HL-60 (cell line): ENCODE measurements at regions not wholly inside any gene's neighbourhood (a gene's known extent, or its start where the extent isn't known, plus 50 kb on each side); places are given as distances from the start of the nearest gene placed in this dataset.

Experiments
- DNase-seq, 2 experiments: peaks; one replicate each; pipeline ENCODE4 v3.0.0-alpha.2; 2010 to 2020; ENCODE audit warnings: low read depth in 1 of 2, low spot score in 1 of 2
- H3K27ac ChIP-seq: fragments of 250-450 bp; sonication (Bioruptor Pico); replicated peaks from 2 replicates; pipeline ENCODE4 v1.5.1; 2020; ENCODE audit warnings: mild to moderate bottlenecking, moderate library complexity
- H3K27me3 ChIP-seq: fragments of 250-450 bp; sonication (Bioruptor Pico); 2 replicates; pipeline ENCODE4 v1.5.1; 2021; ENCODE audit warnings: mild to moderate bottlenecking, moderate library complexity; ENCODE audit not compliant: insufficient read depth, poor library complexity, severe bottlenecking
- H3K4me3 ChIP-seq: replicated peaks from 2 replicates; pipeline ENCODE4 v1.5.1; 2011; ENCODE audit warnings: mild to moderate bottlenecking, control low read depth, low read length; ENCODE audit not compliant: insufficient read depth
- CTCF ChIP-seq: IDR thresholded peaks from one replicate; pipeline ENCODE4 v1.5.1; 2011; ENCODE audit warnings: low read length, control low read depth, inconsistent platforms; ENCODE audit not compliant: insufficient read depth
- GABPA ChIP-seq: IDR thresholded peaks from 2 replicates; pipeline ENCODE4 v1.6.1; 2012; ENCODE audit warnings: low read depth
- POLR2AphosphoS5 ChIP-seq: IDR thresholded peaks from 2 replicates; pipeline ENCODE4 v1.6.1; 2012; ENCODE audit warnings: low read depth
- REST ChIP-seq: IDR thresholded peaks from 2 replicates; pipeline ENCODE4 v1.6.1; 2012; ENCODE audit warnings: low read depth; ENCODE audit not compliant: insufficient replicate concordance
- SPI1 ChIP-seq: IDR thresholded peaks from 2 replicates; pipeline ENCODE4 v1.6.1; 2012; ENCODE audit warnings: low read depth, mild to moderate bottlenecking, borderline replicate concordance

- DNase-seq = no peak
- TF ChIP-seq SPI1 (no peak), GABPA (no peak), CTCF (no peak), POLR2AphosphoS5 (no peak), REST (no peak)
- H3K27ac ChIP-seq = no peak overlapping the region
- H3K27me3 ChIP-seq = no peaks in the 10 kb centered on the region
- H3K4me3 ChIP-seq = no peak overlapping the region
Observed at GRCh38 chr17:34780438-34780837, 180.8 kb downstream of the CCT6B start.

- no peak overlapping the region for H3K4me3 ChIP-seq
- no peak for DNase-seq
- H3K27ac ChIP-seq = no peak overlapping the region
- TF ChIP-seq SPI1 = no peak
- TF ChIP-seq REST = no peak
- TF ChIP-seq CTCF = no peak
- no peak for TF ChIP-seq POLR2AphosphoS5
- TF ChIP-seq GABPA = no peak
- H3K27me3 ChIP-seq = peaks cover 4% of the 10 kb centered on the region
Observed at GRCh38 chr17:34776456-34777443, 184.5 kb downstream of the CCT6B start.

- Histone ChIP-seq H3K27ac (no peak overlapping the region), H3K4me3 (no peak overlapping the region), H3K27me3 (peaks cover 4% of the 10 kb centered on the region)
- no peak for DNase-seq
- TF ChIP-seq REST = no peak
Observed at GRCh38 chr17:34773036-34773435, 188.2 kb downstream of the CCT6B start.
